DMS153 treated with DMSO at 0.1 percent for 48 hours (cell line): ENCODE measurements at regions not wholly inside any gene's neighbourhood (a gene's known extent, or its start where the extent isn't known, plus 50 kb on each side); places are given as distances from the start of the nearest gene placed in this dataset.
"Not testable (repeated sequence)": the region's sequence is repeated elsewhere in the genome, so short reads cannot be mapped to it uniquely, and the experiment has no call there.

Source experiments
- DNase-seq: peaks from one replicate; lab custom pipeline; 2025; ENCODE audit not compliant: unreplicated experiment; lab: John Stamatoyannopoulos, UW

DNA sequence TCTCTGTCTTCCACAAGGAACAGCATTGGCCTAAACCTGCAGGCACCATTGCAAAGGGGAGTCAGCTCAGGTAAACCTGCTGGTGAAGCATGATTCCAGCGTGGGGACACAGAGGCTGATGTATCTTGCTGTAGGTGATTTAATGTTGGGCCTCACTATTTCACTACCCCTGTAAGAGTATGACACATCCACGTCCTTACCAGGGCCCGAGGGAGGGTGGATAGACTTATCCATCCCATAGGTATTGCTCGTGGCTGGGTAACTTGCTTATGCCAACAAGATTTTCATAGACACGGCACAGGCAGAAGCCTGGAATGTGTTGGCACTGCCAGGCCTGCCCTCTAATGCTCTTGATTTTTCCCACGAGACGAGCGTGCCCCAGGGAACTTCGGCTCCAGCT lies 107.4 kb upstream of the SULF2 start:
- not testable (repeated sequence) for DNase-seq

GRCh38 chr20:47890708-47891107 lies 105.4 kb upstream of the SULF2 start:
- DNase-seq, result not testable (repeated sequence)

DNA sequence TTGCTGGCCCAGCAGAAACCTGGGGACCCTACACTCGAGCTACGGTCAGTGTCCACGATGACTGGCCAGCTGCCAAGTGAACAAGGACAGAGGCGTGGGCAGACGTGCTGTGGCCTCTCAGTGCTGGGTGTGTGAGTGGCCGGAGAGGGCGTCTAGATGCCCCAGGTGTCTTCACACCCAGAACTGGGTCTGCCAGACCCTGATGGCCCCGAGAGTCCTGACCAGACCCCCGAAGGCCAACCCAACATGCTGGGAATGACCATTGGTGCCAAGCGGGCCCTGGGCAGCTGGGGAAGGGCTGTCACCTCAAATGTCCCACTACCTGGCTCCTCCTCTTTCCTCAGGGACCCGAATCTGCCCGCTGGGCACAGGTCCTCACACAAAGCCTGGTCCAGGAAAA lies 104.5 kb upstream of the SULF2 start:
- DNase-seq, result not testable (repeated sequence)

DNA sequence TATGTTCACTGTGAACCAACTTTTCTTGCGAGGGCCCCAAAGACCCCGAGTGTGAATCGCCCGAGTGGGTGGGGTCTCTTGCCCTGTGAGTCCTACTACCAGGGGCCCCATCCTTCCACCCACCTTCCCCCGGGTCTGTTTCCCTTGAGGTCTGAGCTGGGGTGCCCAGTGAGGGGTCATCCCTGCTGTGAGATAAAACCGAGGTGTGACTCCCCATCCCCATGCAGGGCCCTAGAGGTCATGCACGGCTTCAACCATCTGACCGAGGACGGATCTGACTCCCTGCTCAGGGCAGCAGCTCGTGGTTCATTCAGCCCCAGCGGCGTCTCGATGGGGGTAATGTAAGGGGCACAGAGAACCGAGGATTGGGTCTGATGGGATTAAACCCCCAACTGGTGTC lies 103.1 kb upstream of the SULF2 start:
- DNase-seq, result no peak

DNA sequence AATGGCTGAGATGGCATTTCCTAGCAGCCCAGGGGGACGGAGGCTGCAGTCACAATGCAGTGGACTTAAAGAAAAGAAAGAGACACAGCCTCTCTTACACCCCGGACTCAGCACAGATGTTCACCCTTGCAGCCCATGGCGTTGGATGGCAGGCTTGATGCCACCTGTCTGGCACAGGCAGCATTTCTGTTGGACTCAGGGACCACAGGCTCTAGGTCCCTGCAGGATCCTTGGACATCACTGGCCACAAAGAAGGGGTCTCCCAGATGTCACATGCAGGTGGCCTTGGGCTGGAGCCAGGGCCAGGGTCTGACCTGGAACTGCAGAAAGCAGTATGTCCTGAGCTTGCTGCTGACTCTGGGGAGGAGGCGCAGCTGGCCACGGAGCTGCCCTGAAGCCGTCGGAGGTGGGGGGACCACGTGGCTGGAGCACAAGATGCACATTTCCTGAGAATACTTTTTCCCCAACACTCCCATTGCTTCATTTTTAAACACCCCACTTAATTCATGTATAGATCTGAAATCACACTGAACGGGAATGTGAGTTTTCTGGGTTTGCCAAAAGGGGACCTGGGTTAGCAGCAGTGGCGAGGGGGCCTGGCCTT lies 102.3 kb upstream of the SULF2 start:
- DNase-seq, result no peak

GRCh38 chr20:47887064-47887463 lies 101.8 kb upstream of the SULF2 start:
- DNase-seq, result no peak

GRCh38 chr20:47886454-47887041 lies 101.3 kb upstream of the SULF2 start:
- DNase-seq, result no peak

DNA sequence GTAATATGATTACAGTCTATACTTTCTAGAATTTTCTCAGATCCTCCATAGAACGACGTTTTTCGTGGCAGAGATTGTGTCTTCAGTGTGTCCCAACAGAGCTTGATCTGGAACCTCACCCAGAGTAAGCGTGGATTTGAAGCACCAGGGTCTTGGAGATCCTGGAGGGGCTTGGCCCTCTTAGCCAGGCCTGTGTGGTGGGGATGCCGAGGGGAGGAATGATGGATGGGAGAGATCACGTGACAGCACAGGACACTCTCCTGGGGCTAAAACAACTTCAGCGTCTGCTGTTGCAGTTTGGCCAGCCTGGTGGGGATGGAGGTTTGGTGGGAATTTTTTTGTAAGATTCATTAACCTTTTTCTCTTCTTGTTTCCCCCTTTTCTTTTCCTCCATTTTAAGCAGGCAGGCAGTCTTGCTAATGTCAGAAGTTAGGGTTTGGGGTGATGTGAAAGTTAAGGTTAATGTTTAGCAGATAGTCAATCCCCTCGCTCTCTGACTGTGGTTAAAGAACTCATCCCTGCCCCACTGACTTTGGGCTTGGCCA lies 100.7 kb upstream of the SULF2 start:
- no peak for DNase-seq

GRCh38 chr20:47883940-47884339 lies 98.7 kb upstream of the SULF2 start:
- not testable (repeated sequence) for DNase-seq

- no peak for DNase-seq
Observed at GRCh38 chr20:47883186-47883585, 97.9 kb upstream of the SULF2 start.

GRCh38 chr20:47879771-47880170 lies 94.5 kb upstream of the SULF2 start:
- no peak for DNase-seq

- no peak for DNase-seq
Observed at GRCh38 chr20:47878601-47879027, 93.3 kb upstream of the SULF2 start.

DNA sequence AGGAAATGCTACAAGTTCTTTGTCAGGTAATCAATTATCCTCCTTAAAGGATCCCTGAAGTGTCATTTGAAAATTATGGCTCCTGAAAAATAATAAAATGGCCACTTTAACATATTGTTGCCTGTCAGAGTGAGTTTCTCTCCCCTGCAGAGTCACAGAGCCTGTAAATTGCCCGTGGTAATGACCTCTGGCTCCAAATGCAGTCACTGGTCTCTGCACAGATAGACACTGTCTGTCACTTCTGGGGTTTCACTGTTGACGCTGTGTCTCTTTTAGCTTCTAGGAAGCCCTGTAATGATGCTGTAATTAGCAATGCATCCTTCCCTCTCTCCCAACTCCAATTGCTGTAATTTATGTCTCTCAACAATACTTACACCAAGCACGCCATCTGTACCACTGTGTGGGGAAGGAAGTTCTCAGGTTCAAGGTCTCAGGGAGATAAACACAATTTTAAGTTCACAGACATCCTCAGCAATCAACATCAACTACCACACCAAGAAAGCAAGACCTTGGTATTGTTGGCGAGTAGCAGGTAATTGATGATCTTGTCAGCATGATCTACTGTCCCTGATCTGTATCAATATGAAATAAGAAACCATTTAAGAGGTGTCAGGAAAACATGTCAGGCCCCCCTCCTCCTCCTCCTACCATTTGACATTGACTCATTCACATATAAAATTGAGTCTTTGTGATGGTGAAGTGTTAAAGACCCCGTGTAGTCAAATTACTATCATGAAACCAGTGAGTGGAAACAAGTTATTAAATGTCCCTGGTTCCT lies 91.2 kb upstream of the SULF2 start:
- DNase-seq, result no peak

- DNase-seq, result no peak
Observed at GRCh38 chr20:47875297-47876025, 90.2 kb upstream of the SULF2 start.

DNA sequence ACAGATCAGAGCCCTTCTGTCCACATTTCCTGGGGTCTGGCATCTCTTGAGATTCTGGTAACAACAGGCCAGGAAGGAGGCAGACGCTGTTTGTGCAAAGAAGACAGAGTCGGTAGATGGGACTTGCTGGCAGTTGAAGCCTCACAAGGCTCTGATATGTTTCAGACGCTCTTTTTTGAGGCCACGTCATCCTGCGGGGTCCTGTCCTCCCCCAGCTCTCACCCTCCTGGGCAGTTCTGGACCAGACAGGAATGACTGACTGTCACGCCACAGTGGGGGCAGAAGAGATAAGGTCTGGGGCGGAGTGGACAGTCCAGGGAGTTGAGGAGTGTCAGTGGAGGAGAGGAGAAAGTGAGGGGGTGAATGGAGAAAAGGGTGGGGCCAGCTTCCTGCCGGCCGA lies 87.1 kb upstream of the SULF2 start:
- DNase-seq, result no peak

DNA sequence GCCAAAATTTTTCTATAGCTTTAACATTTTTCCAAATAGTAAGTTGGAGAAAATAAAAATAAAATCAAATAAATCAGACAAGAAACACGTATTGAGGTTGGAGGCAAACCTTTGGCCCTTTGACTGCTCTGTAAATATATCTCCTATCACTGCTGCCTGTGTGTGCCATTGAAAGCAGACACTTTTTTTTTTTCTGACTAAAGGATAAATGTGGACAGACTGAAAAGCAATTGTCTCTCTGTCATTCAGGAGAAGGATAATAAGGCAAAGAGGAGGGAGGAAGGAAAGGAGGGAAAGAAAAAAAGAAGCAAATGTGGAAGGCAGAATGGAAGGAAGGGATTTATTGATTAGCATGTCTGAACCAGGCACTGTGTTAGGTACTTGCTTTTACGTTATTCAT lies 85.2 kb upstream of the SULF2 start:
- no peak for DNase-seq

- DNase-seq, result no peak
Observed at GRCh38 chr20:47868744-47869143, 83.5 kb upstream of the SULF2 start.

DNA sequence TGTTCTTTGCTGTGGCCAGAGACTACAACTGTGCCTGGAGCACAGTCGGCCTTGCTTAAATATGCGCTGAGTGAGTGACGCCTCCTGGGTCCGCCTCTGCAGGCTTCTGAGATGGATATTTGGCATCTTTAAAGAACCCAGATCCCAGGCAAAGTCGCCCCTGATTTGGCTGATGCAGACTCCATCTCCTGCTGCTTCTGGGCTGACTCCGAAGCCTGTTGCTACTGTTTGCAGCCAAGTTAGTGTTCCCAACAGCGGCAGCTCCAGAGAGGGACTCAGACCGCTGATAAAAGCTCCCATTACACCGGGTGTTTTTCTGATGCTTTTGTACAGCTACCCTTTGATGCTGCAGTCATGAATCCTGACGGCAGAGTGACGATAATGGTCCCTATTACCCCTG lies 83.0 kb upstream of the SULF2 start:
- DNase-seq, result no peak

GRCh38 chr20:47867831-47868230 lies 82.5 kb upstream of the SULF2 start:
- DNase-seq, result no peak

DNA sequence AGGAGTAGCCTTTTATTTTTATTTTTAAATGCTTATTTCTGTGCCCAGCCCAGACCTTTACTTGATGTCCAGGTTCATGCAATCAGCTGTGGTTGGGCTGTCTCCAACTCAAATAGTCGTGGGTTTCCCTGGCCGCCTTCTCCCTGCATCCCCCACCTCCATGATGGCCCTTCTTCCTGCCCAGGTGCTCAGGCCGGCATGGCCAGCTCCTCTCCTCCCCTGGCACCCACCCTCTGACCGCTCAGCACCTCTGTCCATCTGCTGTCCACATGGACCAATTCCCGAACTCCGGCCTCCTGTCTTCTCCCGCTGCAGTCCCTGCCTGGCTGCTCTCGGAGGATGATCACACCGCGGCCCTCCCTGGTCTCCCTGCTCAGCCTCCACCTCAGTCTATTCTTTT lies 81.2 kb upstream of the SULF2 start:
- DNase-seq, result no peak

DNA sequence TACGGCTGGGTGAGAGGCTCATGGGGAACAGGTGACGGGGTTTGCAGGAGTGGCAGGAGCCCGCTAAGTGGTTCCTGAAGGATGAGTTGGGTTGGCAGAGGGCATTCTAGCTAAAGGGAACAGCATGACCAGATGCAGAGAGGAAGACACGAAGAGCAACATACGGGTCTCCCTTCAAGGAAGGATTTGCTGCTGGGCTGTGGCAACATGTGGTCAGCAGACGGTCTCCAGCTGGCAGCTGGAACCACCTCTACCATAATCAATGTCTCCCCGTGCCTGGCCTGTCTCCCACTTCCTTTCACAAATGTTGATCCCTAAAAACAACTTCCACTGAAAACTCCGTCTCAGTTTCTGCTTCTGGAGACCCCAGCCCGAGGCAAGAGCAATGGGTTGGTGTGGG lies 80.6 kb upstream of the SULF2 start:
- no peak for DNase-seq
